MCF 10A (cell line): ENCODE measurements at regions not wholly inside any gene's neighbourhood (a gene's known extent, or its start where the extent isn't known, plus 50 kb on each side); places are given as distances from the start of the nearest gene placed in this dataset.

Experiments used
- BruUV-seq: library from RNA; stranded (reverse); fragments of 400-500 nt; replicated peaks from 2 replicates; lab custom pipeline; 2021; lab: Mats Ljungman, UMichigan
- CTCF ChIA-PET: fragments of 300-600 bp; sonication (Branson Sonifier 250); formaldehyde crosslinking; extraction: SDS; loops from one replicate; lab custom pipeline; 2021; ENCODE audit warnings: antibody characterized with exemption, inconsistent platforms; lab: Yijun Ruan, JAX
- POLR2A ChIA-PET: fragments of 300-600, 350-650 bp; sonication (Branson Sonifier 250); formaldehyde crosslinking; extraction: SDS; loops from one replicate; lab custom pipeline; 2020; ENCODE audit warnings: antibody characterized with exemption, inconsistent platforms; lab: Yijun Ruan, JAX
- DNase-seq: peaks from one replicate; pipeline ENCODE4 v3.0.0-alpha.2; 2018; ENCODE audit not compliant: unreplicated experiment
- H3K27ac Mint-ChIP-seq: one replicate; pipeline ENCODE4 v1.8.0; 2022; ENCODE audit warnings: mild to moderate bottlenecking, low read depth, mixed read lengths; ENCODE audit not compliant: unreplicated experiment
- H3K27me3 Mint-ChIP-seq: one replicate; pipeline ENCODE4 v1.8.0; 2022; ENCODE audit warnings: mixed read lengths; ENCODE audit not compliant: insufficient read depth, unreplicated experiment
- H3K36me3 Mint-ChIP-seq: one replicate; pipeline ENCODE4 v1.8.0; 2022; ENCODE audit warnings: mild to moderate bottlenecking, moderate library complexity, mixed read lengths; ENCODE audit not compliant: insufficient read depth, unreplicated experiment
- H3K4me1 Mint-ChIP-seq: one replicate; pipeline ENCODE4 v1.8.0; 2022; ENCODE audit warnings: mixed read lengths; ENCODE audit not compliant: insufficient read depth, unreplicated experiment
- H3K4me3 Mint-ChIP-seq: one replicate; pipeline ENCODE4 v1.8.0; 2022; ENCODE audit warnings: mild to moderate bottlenecking, moderate library complexity, mixed read lengths; ENCODE audit not compliant: unreplicated experiment
- H3K9me3 Mint-ChIP-seq: one replicate; pipeline ENCODE4 v1.8.0; 2022; ENCODE audit warnings: mixed read lengths; ENCODE audit not compliant: unreplicated experiment
- intact Hi-C: fragments of 100-400 bp; cut with micrococcal nuclease; formaldehyde crosslinking; loops from 2 replicates; pipeline ENCODE4 v1.14.1; 2022
- TF ChIP-seq, protein P1 (sequence below): fragments of 200-600 bp; IDR thresholded peaks from one replicate; pipeline ENCODE4 v1.8.0; 2022; ENCODE audit warnings: antibody characterized with exemption, mild to moderate bottlenecking; ENCODE audit not compliant: unreplicated experiment

DNA sequence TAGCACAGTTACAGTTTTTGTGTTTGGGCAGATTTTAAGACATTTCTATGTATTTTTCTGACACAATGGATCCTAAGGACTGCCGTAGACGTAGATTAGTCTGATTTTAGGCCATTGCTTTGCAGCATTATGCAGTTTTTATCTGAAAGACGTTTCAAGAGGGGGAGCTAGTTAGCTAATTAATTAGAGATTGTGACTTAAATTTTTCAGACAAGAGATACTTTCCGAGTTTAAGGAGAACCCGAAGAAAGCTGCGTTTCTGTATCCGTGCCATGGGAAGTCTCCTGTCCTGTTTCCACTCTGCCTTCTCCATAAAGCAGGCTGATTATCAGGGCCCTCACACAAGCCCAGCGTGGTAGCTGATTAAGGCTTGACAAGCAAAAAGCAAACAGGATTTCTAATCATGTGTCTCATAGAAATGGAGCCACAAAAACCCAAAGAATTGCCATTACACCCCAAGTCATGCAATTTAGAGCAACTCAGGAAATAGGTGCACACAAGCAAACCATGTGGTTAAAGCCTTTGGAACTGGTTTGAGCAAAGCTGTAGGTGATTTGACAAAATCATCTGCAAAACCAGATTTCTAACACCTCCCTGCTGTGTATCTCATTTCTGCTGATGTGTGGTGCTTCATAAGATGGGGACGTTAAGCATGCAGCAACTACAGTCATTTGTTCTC is 808.1 kb downstream of the RNF144A start:
- peak; percentile 4 for DNase-seq
- intact Hi-C loops = no loop called here
- Mint-ChIP-seq H3K27ac (no peak overlapping the region), H3K27me3 (no peaks in the 10 kb centered on the region), H3K4me1 (no peaks in the 10 kb centered on the region), H3K4me3 (no peak overlapping the region), H3K36me3 (no peaks in the 10 kb centered on the region), H3K9me3 (no peaks in the 10 kb centered on the region)
- POLR2A ChIA-PET = no interaction called here
- CTCF ChIA-PET = interaction anchor here (0.6 to 1.8 kb wide), 9 partner anchors 14 to 959 kb away, joined by 3 to 8 read pairs (median 3); partner anchors contain the start of gene ID2
- TF ChIP-seq, protein P1, sequence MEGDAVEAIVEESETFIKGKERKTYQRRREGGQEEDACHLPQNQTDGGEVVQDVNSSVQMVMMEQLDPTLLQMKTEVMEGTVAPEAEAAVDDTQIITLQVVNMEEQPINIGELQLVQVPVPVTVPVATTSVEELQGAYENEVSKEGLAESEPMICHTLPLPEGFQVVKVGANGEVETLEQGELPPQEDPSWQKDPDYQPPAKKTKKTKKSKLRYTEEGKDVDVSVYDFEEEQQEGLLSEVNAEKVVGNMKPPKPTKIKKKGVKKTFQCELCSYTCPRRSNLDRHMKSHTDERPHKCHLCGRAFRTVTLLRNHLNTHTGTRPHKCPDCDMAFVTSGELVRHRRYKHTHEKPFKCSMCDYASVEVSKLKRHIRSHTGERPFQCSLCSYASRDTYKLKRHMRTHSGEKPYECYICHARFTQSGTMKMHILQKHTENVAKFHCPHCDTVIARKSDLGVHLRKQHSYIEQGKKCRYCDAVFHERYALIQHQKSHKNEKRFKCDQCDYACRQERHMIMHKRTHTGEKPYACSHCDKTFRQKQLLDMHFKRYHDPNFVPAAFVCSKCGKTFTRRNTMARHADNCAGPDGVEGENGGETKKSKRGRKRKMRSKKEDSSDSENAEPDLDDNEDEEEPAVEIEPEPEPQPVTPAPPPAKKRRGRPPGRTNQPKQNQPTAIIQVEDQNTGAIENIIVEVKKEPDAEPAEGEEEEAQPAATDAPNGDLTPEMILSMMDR = no peak
- no TSS peak for BruUV-seq

DNA sequence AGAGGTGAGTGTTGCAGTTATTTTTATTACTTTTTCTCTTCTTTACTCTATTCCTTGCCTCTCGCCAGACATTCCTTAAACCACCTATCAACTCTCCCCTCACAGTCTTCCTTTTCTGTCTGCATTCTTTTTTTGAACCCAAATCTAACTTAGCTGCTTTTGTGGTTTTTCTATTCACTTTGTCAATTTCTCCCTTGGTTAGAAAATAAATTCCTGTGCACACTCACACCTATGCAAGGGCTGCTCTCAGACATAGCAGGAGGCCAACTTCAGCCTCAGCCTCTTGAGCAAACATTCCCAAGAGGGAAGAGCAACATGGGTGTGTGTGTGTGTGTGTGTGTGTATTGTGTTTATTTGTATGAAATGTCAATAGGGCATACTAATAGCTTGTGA is 808.6 kb downstream of the RNF144A start:
- BruUV-seq = no TSS peak
- no peaks in the 10 kb centered on the region for H3K4me1 Mint-ChIP-seq
- H3K36me3 Mint-ChIP-seq = no peaks in the 10 kb centered on the region
- DNase-seq = no peak
- H3K9me3 Mint-ChIP-seq = no peaks in the 10 kb centered on the region
- TF ChIP-seq, protein P1 = no peak
- intact Hi-C loops = no loop called here
- no peak overlapping the region for H3K27ac Mint-ChIP-seq
- ChIA-PET POLR2A (no interaction called here), CTCF (interaction anchor here (0.6 to 1.8 kb wide), 5 partner anchors 14 to 958 kb away, joined by 3 to 5 read pairs (median 3); no protein-coding TSS in a partner anchor)
- no peak overlapping the region for H3K4me3 Mint-ChIP-seq
- no peaks in the 10 kb centered on the region for H3K27me3 Mint-ChIP-seq

DNA sequence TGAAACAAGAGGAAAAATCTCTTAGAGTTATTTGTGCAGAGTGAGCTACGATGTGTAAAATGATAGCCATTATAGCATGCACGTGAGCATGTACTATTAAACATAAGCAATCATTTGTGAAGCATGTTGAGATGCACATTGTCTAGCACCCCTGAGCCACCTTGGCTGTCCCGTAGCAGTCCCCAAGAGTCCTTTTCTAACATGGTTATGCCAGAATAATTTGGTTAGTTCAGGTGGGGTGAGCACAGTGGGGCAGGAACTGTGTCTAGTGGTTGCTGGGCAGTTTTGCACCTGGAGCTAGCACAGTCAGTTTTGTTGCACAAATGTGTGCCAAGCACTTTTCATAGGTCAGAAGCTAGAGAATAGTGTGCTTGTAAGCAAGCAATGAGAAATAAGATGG is 809.8 kb downstream of the RNF144A start:
- POLR2A ChIA-PET = no interaction called here
- TF ChIP-seq, protein P1 = no peak
- CTCF ChIA-PET = no interaction called here
- Mint-ChIP-seq H3K4me3 (no peak overlapping the region), H3K36me3 (no peaks in the 10 kb centered on the region), H3K27ac (no peak overlapping the region), H3K27me3 (no peaks in the 10 kb centered on the region), H3K9me3 (no peaks in the 10 kb centered on the region), H3K4me1 (no peaks in the 10 kb centered on the region)
- no TSS peak for BruUV-seq
- no peak for DNase-seq
- intact Hi-C loops = no loop called here

DNA sequence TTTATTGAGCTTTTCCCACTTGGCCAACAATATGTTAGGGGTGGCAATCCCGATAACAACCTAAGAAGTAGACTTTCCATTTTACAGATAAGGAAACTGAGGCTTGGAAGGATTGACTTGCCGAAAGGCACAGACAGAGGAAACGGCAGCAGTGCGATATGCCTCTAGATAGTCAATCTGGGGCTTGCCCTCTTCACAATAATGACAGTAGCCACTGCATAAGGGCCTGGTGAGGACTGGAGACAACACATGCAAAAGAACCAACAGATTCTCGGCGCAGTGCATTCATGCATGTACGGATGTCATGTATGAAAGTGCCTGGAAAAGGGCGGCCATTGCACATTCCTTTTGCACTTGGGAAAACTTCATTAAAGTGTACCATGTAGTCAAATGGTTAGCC is 811.2 kb downstream of the RNF144A start:
- H3K4me3 Mint-ChIP-seq = no peak overlapping the region
- no peaks in the 10 kb centered on the region for H3K36me3 Mint-ChIP-seq
- CTCF ChIA-PET = interaction anchor here (0.6 kb wide), 1 partner anchor 34 kb away, joined by 3 read pairs; no protein-coding TSS in a partner anchor

More for the DNA sequence above, 811.2 kb downstream of the RNF144A start:
- POLR2A ChIA-PET = no interaction called here
- TF ChIP-seq, protein P1 = no peak
- Mint-ChIP-seq H3K9me3 (no peaks in the 10 kb centered on the region), H3K27ac (no peak overlapping the region), H3K27me3 (no peaks in the 10 kb centered on the region), H3K4me1 (no peaks in the 10 kb centered on the region)
- intact Hi-C loops = no loop called here
- no peak for DNase-seq
- BruUV-seq = no TSS peak
